ENCODE measurements at regions not wholly inside any gene's neighbourhood (a gene's known extent, or its start where the extent isn't known, plus 50 kb on each side); places are given as distances from the start of the nearest gene placed in this dataset.

DNA sequence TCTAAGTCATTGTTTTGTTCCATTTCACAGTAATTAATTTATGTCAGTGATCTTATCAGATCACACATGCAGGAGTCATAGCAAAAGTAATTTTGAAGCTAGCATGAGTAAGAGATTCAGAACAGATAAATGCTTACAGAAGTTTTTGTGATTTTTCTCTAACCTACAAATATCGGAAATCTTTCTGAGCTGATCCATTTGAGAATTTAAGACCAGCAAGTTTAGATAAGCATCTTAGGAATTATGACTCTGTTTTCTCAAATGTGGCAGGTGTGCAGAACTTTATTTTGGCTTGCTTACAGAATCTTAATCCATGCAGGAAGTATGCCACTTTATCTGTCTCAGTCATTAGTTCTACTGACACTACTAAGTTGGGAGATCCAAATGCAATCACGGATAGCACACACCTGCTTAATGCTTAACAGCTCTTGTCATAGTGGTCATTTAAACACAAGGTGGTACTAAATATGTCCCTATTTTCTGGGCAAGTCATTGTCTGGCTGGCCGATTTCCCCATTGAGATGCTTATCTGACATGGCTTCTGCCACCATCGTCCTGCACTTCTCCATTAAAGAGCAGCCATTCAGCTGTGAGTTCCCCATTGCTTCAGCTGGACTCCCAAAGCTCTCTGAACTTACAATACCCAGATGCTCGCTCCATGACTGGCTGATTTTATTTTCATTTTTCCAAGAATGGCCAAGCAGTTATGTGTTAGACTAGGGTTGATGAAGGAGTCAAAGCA lies 305.4 kb upstream of the NUDT12 start:
- TF ChIP-seq POLR2AphosphoS5 (IDR thresholded peaks at IDR 0.05; ENCODE audit: borderline replicate concordance, low read depth, low read length) (no peak), EZH2 (IDR thresholded peaks at IDR 0.05) (no peak), FOXP2 (optimal IDR thresholded peaks at IDR 0.05; ENCODE audit: control extremely low read depth, extremely low read length, insufficient read depth) (no peak)

Data from SK-N-MC (cell line).